Head of caudate nucleus (tissue), 42 donors: ENCODE measurements at regions not wholly inside any gene's neighbourhood (a gene's known extent, or its start where the extent isn't known, plus 50 kb on each side); places are given as distances from the start of the nearest gene placed in this dataset.
"Not testable (repeated sequence)": the region's sequence is repeated elsewhere in the genome, so short reads cannot be mapped to it uniquely, and the experiment has no call there.

Experiments used
- DNase-seq, 42 donors: peaks; one replicate each; pipeline versions ENCODE4 v3.0.0 to v3.0.0-alpha.2; 2020 to 2021; ENCODE audit warnings: mixed read lengths in 7 of 42
- intact Hi-C: fragments of 100-400 bp; cut with DNase I; formaldehyde crosslinking; loops from one replicate; pipeline ENCODE4 v1.15.0; 2022

DNA sequence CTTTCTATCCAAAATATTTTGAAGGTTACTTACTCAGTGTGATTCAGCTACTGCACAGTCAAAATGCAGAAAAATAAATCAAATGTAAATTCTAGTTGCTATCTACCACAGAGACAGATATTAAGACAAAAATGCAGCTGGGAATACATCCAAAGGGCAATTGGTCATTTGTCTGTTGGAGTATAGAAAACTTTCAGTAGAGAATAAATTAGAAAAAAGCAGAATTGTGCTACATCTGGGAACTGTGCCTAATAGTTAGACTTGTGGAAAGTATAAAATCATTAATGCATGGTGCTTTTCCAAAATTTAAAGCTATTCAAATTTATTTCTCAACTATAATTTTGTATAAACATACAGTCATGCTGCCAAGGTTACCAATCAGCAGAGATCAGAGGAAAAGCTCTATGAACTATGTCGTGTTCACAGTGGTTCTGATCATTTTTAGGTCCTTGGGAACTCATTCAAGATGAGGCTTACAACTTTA lies 1635.8 kb downstream of the PCDH9 start:
- no peak for DNase-seq

DNA sequence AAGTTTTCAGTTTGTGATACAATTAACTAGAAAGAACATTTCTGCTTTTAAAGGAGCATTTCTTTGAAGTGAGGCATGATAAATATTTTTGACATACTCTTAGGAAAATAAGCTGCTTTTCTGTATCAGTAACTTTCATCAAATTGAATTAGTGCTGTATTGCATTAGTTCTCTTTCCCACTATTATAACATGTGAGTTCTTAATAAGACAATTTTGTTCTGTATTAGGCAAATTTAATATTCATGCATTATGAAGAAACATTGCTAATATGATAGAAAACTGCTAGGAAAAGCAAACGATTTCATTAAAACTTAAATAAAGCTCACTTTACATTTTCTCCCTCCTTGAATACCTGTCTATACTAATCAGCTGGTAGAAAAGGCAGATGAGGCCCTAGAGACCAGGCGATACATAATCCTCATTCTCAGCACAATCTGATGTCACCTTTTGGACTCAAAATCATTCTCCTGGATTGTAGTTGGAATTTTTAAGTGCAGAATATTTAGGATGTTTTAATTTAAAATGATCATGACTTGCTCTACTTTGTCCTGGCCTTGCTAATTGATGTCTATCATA lies 1636.8 kb downstream of the PCDH9 start:
- DNase-seq: no peak
- intact Hi-C loops: no loop called here

More for the DNA sequence above, 1635.8 kb downstream of the PCDH9 start:
- intact Hi-C loops: no loop called here

GRCh38 chr13:65592731-65593130 lies 1637.4 kb downstream of the PCDH9 start:
- no peak for DNase-seq
- intact Hi-C loops: no loop called here

DNA sequence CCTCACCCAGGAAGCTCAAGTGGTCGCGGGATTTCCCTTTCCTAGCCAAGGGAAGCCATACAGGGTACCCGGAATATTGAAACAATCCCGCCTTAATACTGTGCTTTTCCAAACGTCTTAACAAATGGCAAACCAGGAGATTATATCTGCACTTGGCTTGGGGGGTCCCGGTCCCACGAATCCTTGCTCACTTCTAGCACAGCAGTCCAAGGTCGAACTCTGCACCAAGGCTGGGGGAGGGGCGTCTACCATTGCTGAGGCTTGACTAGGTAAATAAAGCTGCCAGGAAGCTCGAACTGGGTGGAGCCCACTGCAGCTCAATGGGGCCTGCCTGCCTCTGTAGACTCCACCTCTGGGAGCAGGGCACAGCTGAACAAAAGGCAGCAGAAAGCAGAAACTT lies 1644.8 kb downstream of the PCDH9 start:
- intact Hi-C loops: no loop called here
- no peak for DNase-seq

DNA sequence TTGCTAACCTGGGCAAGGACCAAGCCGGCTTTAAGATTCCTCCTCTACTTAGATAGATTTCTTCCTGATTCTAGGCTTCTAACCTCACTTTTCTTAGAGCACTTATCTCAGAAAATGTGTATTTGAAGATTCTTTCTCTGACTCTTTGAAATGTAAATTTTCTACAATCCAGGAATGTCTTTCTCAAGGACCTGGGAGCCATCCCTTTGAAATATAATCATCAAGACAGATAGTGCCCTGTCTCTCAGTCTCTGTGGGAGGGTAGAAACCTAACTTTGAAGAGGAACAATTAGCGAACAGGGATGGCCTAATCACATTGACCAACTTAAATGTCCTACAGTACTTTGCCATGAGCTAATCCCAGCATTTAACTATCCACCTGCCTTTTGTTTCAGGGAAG lies 1646.0 kb downstream of the PCDH9 start:
- intact Hi-C loops: no loop called here
- DNase-seq: no peak

- intact Hi-C loops: no loop called here
- no peak for DNase-seq
Observed at GRCh38 chr13:65582160-65582559, 1648.0 kb downstream of the PCDH9 start.

GRCh38 chr13:65564561-65564960 lies 1665.6 kb downstream of the PCDH9 start:
- DNase-seq, intact Hi-C loops: not testable (repeated sequence)

DNA sequence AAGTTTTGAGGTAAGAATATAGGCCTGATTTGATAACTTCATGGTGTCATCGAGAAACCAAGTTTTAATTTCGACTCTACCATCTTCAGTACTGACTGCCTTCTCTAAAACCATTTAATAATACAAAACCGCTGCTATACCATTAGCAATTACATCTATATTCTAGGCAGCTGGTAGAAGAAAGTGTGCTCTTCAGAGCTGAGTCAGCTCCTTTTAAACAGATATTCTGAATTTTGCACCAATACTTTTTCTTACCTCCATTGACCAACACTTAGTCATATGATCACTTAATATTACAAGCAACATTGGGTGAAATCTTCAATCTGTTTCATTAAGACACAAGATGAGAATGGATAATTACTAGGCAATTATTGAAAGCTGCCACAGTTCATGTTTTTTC lies 1667.8 kb downstream of the PCDH9 start:
- intact Hi-C loops: no loop called here
- no peak for DNase-seq

- no peak for DNase-seq
- intact Hi-C loops: no loop called here
Observed at GRCh38 chr13:65560936-65561335, 1669.2 kb downstream of the PCDH9 start.

DNA sequence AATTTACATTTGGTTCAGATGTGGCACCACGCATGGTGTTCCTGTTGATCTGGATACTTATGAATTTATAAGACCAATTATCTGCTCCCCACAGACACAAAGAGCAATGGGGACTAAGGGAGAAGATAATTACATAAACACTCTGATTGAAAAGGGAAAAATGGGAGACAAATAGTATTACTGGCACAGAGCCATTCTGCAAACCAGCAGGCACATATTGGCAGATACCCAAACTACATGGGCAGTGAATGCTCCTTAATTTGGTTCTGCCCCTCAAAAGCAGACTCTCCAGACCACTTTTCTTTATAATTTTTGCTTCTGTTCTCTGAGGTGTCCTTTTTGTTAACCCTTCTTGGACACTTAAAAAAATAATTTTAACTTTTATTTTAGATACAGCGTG lies 1674.2 kb downstream of the PCDH9 start:
- intact Hi-C loops: no loop called here
- DNase-seq: no peak

DNA sequence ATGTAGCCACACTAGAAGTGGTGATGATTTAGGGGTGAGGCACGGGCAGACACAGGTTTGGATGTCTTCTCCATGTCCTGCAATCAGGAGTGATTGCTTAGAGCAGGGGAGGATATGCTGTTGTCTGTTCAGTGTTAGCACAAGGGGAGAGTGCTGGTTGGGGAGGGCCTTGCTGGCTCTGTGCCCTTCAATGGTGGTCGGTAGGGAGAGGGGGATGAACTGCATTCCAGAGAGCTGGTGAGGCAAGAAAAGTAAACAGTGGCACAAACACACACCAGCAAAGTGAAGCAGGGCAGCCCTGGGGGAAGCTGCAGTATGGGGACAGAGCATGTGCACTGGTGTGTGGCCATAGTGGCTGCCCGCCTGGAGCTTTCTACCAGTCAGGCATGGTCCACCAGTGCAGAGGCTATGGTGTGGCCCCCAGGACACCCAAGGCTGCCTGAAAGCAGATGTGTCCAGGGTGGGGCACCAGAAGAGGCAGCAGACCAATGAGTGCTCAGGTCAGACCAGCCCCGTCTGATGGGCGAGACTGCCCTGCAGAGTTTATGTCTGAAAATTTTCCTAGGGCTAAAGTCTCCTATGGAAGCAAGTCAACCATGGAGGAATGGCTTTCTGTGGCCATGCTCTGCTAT lies 1676.9 kb downstream of the PCDH9 start:
- DNase-seq: no peak
- intact Hi-C loops: no loop called here

GRCh38 chr13:65551208-65551607 lies 1678.9 kb downstream of the PCDH9 start:
- intact Hi-C loops: no loop called here
- no peak for DNase-seq

- intact Hi-C loops: no loop called here
- no peak for DNase-seq
Observed at GRCh38 chr13:65540175-65540574, 1690.0 kb downstream of the PCDH9 start.

DNA sequence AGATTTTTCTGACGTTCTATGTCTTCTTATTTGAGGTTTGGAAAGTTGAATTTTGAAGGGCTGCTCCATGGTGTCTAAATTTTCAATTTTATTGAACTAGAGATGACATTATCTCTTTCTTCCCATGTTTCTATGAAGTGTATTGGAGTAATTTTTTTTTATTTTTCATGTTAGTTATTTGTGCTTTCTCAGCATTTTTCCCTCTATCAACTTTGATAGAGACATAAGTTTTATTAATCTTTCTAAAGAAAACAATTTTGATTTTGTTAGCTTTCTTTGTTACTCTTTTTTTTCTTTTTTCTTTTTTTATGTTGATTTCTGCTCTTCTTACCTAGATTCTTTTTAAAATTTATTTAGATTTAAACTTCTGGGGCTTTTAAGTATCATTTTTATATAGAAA lies 1694.8 kb downstream of the PCDH9 start:
- intact Hi-C loops: no loop called here
- no peak for DNase-seq

DNA sequence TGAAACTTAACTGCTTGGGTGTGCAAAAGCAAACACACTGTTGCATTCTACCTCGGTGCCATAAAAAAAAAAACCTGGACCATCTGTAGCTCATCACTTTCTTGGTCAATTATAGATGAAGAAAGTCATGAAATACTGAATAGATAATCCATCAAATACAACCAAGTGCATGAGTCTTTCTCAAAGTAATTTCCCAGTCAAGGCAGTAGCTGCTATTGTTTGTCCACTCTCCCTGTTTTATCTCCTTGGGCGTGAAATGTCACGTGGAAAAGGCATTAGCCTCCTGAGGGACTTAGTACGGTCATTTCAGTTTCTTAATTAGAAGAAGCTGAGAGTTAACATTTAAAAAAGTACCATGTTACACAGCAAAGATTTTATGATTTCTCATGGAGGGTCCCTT lies 1697.9 kb downstream of the PCDH9 start:
- DNase-seq: no peak
- intact Hi-C loops: no loop called here

GRCh38 chr13:65530688-65531087 lies 1699.4 kb downstream of the PCDH9 start:
- intact Hi-C loops: no loop called here
- DNase-seq: no peak

DNA sequence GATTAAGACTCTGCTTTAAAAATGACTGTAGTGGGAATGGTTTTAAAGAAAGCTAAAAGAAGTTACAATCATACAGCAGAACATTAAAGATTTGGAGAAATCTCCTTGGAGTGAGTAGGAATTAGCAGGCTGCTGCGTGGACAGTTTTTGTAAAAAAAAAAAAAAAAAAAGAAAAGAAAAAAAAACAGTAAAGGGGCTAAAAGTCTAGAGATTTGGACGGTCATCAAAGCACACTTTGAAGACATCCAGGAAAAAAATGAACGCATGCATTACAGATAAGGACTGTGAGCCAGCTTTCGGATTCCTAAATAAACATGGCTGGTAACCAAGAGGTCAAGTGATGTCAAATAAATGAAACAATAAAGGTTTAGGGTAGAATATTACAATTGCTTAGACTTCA lies 1700.6 kb downstream of the PCDH9 start:
- DNase-seq: no peak
- intact Hi-C loops: no loop called here

- intact Hi-C loops: no loop called here
Observed at GRCh38 chr13:65508745-65509144, 1721.4 kb downstream of the PCDH9 start.

GRCh38 chr13:65508338-65508737 lies 1721.8 kb downstream of the PCDH9 start:
- intact Hi-C loops: no loop called here

More at GRCh38 chr13:65508745-65509144, 1721.4 kb downstream of the PCDH9 start:
- no peak for DNase-seq

GRCh38 chr13:65505941-65506340 lies 1724.2 kb downstream of the PCDH9 start:
- intact Hi-C loops: no loop called here
- no peak for DNase-seq

More at GRCh38 chr13:65508338-65508737, 1721.8 kb downstream of the PCDH9 start:
- no peak for DNase-seq

GRCh38 chr13:65504213-65504612 lies 1725.9 kb downstream of the PCDH9 start:
- intact Hi-C loops: no loop called here
- DNase-seq: no peak
